Panc1 (cell line): ENCODE measurements at regions not wholly inside any gene's neighbourhood (a gene's known extent, or its start where the extent isn't known, plus 50 kb on each side); places are given as distances from the start of the nearest gene placed in this dataset.

Experiments
- ATAC-seq: fragments of 200-7000 bp; cut with Tn5 transposase; 2 replicates; pipeline ENCODE4 v1.9.1; 2020; ENCODE audit warnings: mild to moderate bottlenecking, moderate library complexity
- BruUV-seq: library from RNA; stranded (reverse); fragments of 400-500 nt; replicated peaks from 2 replicates; lab custom pipeline; 2021; lab: Mats Ljungman, UMichigan
- CTCF ChIA-PET: fragments of 300-600 bp; sonication (Branson Sonifier 250); formaldehyde crosslinking; loops from one replicate; lab custom pipeline; 2022; ENCODE audit warnings: antibody characterized with exemption; lab: Charles Lee
- POLR2A ChIA-PET: fragments of 300-600 bp; sonication (Branson Sonifier 250); formaldehyde crosslinking; loops from one replicate; lab custom pipeline; 2022; ENCODE audit warnings: antibody characterized with exemption; lab: Charles Lee
- DNase-seq: peaks from one replicate; pipeline ENCODE4 v3.0.0-alpha.2; 2010; ENCODE audit warnings: low read depth, low spot score
- H3K27ac ChIP-seq: 2 replicates; pipeline ENCODE4 v1.5.1; 2011; ENCODE audit warnings: mild to moderate bottlenecking, low read length, inconsistent platforms
- H3K27me3 ChIP-seq: fragments of 200-500 bp; sonication (Bioruptor generic); 2 replicates; pipeline ENCODE4 v1.6.0; 2014; ENCODE audit warnings: low read length, inconsistent platforms; ENCODE audit not compliant: control insufficient read depth, insufficient read depth
- H3K36me3 ChIP-seq: fragments of 200-500 bp; sonication (Bioruptor generic); 2 replicates; pipeline ENCODE4 v1.5.1; 2014; ENCODE audit warnings: inconsistent platforms, mild to moderate bottlenecking, low read length, moderate library complexity; ENCODE audit not compliant: control insufficient read depth, insufficient read depth
- H3K4me1 ChIP-seq: 2 replicates; pipeline ENCODE4 v1.5.1; 2011; ENCODE audit warnings: inconsistent platforms, mild to moderate bottlenecking, low read length, moderate library complexity; ENCODE audit not compliant: control insufficient read depth, insufficient read depth
- H3K4me3 ChIP-seq, 2 experiments: 2 replicates each; pipeline ENCODE4 v1.5.1; 2011 to 2012; ENCODE audit warnings: low read depth in 2 of 2, low read length in 2 of 2, mild to moderate bottlenecking in 2 of 2, inconsistent platforms in 1 of 2, moderate library complexity in 1 of 2
- H3K9me3 ChIP-seq: fragments of 200-500 bp; sonication (Bioruptor generic); 2 replicates; pipeline ENCODE4 v1.5.1; 2014; ENCODE audit warnings: low read depth, mild to moderate bottlenecking, inconsistent platforms, low read length, moderate library complexity; ENCODE audit not compliant: control insufficient read depth, insufficient read depth
- CTCF ChIP-seq: fragments of 450-650 bp; IDR thresholded peaks from 2 replicates; pipeline ENCODE4 v1.5.1; 2017; ENCODE audit warnings: mild to moderate bottlenecking
- POLR2AphosphoS5 ChIP-seq: IDR thresholded peaks from 2 replicates; pipeline ENCODE4 v1.6.1; 2012; ENCODE audit warnings: mild to moderate bottlenecking, low read depth, low read length, moderate library complexity
- REST ChIP-seq, 2 experiments: IDR thresholded peaks; 2 replicates each; pipeline ENCODE4 v1.6.1; 2011 to 2012; ENCODE audit warnings: low read depth in 2 of 2, control low read depth in 1 of 2, low read length in 1 of 2, mild to moderate bottlenecking in 1 of 2, moderate library complexity in 1 of 2; ENCODE audit not compliant: insufficient read depth in 1 of 2
- SIN3A ChIP-seq: IDR thresholded peaks from 2 replicates; pipeline ENCODE4 v1.6.1; 2012; ENCODE audit warnings: low read depth, mild to moderate bottlenecking, low read length, moderate library complexity, borderline replicate concordance; ENCODE audit not compliant: insufficient read depth
- TCF7L2 ChIP-seq: IDR thresholded peaks from 2 replicates; pipeline ENCODE4 v1.6.1; 2011; ENCODE audit warnings: mild to moderate bottlenecking, low read depth, low read length, inconsistent platforms
- in situ Hi-C: cut with HindIII; loops from 2 replicates; pipeline ENCODE4 v1.10.0; 2016; ENCODE audit warnings: low sequenced_read_pairs, low pct_unique_long_range_greater_than_20kb
- intact Hi-C: fragments of 100-400 bp; cut with micrococcal nuclease; formaldehyde crosslinking; loops from one replicate; pipeline ENCODE4 v1.10.0; 2022; ENCODE audit not compliant: unreplicated experiment

- ChIA-PET POLR2A (no interaction called here), CTCF (no interaction called here)
- ATAC-seq (no peak), DNase-seq (no peak)
- Histone ChIP-seq H3K4me1 (no peaks in the 10 kb centered on the region), H3K4me3 (no peak overlapping the region), H3K27me3 (no peaks in the 10 kb centered on the region), H3K36me3 (no peaks in the 10 kb centered on the region), H3K9me3 (no peaks in the 10 kb centered on the region), H3K27ac (no peak overlapping the region)
- no TSS peak for BruUV-seq
- intact Hi-C loops (no loop called here), in situ Hi-C loops (no loop called here)
- TF ChIP-seq CTCF (no peak), TCF7L2 (no peak)
Observed at GRCh38 chr1:115495111-115495510, 146.7 kb upstream of the VANGL1 start.

GRCh38 chr1:115493834-115494233, 147.9 kb upstream of the VANGL1 start:
- no peaks in the 10 kb centered on the region for H3K36me3 ChIP-seq
- ChIA-PET POLR2A (no interaction called here), CTCF (no interaction called here)
- no peaks in the 10 kb centered on the region for H3K4me1 ChIP-seq
- DNase-seq (no peak), ATAC-seq (no peak)
- H3K27ac ChIP-seq = no peak overlapping the region
- in situ Hi-C loops (no loop called here), intact Hi-C loops (no loop called here)
- no TSS peak for BruUV-seq
- no peak overlapping the region for H3K4me3 ChIP-seq
- H3K27me3 ChIP-seq = no peaks in the 10 kb centered on the region
- no peaks in the 10 kb centered on the region for H3K9me3 ChIP-seq
- TF ChIP-seq SIN3A (no peak), TCF7L2 (no peak), REST (IDR thresholded peaks at IDR 0.05; ENCODE audit: insufficient read depth in 1 of 2, low read depth in 2 of 2, low read length in 1 of 2) (no peak), CTCF (no peak), POLR2AphosphoS5 (no peak)

GRCh38 chr1:115492880-115493279, 148.9 kb upstream of the VANGL1 start:
- intact Hi-C loops = no loop called here
- Histone ChIP-seq H3K4me1 (no peaks in the 10 kb centered on the region), H3K9me3 (no peaks in the 10 kb centered on the region), H3K27ac (no peak overlapping the region), H3K36me3 (no peaks in the 10 kb centered on the region), H3K4me3 (no peak overlapping the region), H3K27me3 (no peaks in the 10 kb centered on the region)
- no peak for DNase-seq
- in situ Hi-C loops = no loop called here
- no peak for ATAC-seq
- TF ChIP-seq REST (IDR thresholded peaks at IDR 0.05; ENCODE audit: insufficient read depth in 1 of 2, low read depth in 2 of 2, low read length in 1 of 2) = no peak
- no TSS peak for BruUV-seq
- ChIA-PET POLR2A (no interaction called here), CTCF (no interaction called here)
